NK-92 treated with Interleukin-12 subunit alpha and Interleukin-12 subunit beta, amount 100 ng/mL, for 24 hours (cell line): ENCODE measurements at regions not wholly inside any gene's neighbourhood (a gene's known extent, or its start where the extent isn't known, plus 50 kb on each side); places are given as distances from the start of the nearest gene placed in this dataset.

Source experiments
- DNase-seq: peaks from one replicate; lab custom pipeline; 2025; lab: John Stamatoyannopoulos, UW

DNA sequence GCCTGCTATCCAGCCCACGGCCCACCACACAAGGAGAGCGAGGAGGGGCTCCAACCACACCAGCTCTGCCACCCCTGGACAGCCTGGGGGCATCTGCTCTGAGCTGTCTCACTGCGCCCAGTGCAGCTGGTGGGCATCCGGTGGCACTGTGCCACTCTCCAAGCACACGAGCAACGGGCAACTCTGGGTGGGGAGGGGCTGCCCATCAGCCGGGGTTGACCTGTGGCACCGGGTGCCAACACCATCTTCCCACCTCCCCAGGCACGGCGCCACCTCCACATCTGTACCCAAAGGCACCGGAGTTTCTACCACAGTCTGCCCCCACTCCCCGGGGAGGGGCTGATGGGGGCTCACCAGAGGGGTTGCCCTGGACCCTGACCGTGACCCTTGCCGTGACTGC lies 241.8 kb downstream of the RBFOX3 start:
- DNase-seq = no peak

DNA sequence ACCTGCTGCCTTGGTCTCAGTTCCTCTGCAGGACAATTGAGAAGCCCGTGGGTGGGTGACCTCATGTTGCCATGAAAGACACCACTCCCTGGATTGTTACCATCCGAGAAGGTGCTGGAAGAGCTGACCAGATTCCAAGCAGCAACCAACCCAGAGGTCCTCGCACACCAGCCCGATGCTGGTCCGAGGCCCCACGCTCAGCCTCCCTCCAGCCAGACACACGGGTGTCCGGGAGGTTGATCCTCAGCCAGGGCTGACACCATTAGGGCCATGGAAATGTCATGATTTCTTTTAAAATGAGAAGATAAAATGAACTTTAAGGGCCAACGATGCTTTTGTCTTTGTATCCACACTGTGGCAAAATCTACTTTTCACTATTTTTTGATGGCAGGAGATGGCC lies 242.3 kb downstream of the RBFOX3 start:
- no peak for DNase-seq

DNA sequence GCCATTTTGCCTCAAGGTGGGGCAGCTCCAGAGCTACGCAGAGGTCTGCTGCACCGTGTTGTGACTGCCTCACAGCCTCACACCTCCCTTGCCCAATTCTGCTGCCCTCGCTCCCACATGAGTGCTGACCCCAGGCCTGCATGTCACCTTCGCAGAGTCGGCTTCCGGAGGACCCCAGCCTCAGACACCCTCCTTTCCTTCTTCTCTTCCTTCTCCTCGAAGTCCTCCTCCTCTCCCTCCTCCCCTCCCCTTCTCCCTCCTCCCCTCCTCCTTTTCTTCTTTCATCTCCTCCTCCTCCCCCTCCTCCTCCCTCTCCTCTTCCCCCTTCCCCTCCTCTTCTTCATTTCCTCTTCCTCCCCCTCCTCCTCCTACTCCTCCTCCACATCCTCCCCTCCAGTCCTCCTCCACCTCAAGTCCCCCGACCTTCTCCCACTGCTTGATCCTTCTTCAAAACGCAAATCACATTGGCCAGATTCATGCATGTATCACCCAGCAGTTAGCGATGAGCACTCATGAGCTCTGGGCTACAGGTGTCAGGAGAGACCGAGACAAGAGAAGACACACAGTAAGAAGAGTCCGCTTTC lies 243.8 kb downstream of the RBFOX3 start:
- no peak for DNase-seq

DNA sequence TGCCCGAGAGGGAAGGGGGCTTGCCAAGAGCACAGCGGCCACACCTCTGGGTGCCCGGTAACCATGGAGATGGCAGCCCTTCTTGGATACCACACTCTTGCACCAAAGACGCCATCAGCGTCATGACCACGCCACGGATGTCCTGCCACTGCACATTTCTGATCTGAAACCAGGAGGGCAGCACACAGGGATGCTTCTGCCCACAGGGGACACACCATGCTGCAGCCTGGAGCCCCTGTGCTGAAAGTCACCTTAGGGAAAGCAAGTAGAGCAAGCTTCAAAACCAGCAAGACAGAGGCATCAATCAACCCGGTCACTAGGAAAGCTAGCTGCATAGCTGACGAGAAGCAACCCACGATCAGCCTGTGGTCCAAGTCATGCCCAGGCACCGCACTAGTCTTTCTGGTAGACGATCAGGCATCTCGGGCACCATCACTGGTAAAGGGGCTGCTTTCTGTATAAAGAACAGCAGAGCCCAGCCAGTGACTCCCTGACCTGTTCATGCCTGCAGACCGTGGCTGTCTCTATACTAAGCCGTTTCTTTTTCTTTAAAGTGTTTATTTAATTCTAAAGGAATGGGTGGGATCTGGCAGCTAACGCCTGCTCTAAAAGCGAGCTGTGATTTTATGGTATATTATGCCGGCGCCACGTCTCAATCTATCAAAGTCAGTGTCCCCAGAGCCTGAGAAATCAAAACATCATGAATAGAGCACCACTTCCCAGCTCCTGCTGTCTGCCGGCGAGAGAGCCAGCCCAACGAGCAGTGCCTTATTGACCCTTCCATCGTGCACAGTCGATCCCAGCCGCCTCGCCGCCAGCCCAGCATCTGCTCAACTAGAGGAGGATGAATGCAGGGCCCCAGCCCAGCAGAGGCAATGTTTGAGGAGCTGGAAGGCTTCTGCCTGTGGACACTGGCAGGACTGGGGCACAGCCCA lies 244.7 kb downstream of the RBFOX3 start:
- DNase-seq = no peak

DNA sequence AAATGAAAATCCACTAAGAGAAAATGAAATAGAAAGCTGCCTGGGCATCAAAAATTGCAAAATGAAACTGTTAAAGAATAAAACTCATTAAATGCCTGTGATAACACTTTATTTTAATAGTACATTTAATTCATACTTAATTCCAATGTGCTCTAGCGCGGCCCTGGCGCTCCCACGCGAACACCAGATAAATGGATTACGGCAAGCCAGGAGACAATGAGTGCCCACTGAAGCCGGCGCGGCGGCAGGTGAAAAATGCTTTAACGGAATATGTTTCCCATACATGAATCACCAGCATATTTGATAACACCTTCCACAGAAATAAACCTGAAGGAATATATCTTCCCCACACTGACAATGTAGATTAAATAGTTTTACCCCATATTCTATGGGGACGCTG lies 245.5 kb downstream of the RBFOX3 start:
- no peak for DNase-seq

DNA sequence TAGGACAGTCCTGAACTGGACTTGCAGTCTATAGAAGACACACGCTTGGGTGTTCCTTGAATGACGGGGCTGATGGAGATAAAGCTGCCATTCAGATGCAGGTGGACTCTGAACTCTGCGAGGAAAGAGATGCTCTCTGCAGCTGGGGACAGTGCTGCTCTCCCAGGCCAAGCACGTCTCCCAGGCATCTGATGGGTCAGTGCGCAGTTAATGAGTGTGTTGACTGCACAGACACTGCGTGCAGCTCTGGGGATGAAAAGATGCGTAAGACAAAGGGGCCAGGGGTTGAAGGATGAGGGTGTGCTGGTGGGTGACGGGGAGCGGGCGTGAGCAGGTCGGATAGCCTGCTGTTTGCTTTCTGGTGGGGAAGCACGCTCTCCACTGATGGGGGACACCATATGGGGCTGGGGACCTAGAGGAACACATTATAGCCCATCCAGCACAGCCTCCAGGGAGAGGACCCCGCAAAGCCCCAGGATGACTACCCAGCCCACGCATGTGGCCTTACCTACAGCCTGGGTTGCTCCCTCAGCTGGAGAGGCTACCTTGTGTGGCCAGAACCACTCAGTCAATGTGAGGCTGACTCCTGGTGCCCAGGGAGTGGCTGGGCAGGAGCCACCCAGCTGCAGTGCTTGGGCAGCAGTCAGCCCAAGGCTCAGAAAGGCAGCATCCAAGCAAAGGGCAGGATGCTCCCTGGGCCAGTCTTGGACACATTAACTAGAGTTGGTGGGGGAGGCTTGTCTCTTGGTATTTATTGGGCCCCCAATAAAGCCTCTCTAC lies 246.3 kb downstream of the RBFOX3 start:
- no peak for DNase-seq

DNA sequence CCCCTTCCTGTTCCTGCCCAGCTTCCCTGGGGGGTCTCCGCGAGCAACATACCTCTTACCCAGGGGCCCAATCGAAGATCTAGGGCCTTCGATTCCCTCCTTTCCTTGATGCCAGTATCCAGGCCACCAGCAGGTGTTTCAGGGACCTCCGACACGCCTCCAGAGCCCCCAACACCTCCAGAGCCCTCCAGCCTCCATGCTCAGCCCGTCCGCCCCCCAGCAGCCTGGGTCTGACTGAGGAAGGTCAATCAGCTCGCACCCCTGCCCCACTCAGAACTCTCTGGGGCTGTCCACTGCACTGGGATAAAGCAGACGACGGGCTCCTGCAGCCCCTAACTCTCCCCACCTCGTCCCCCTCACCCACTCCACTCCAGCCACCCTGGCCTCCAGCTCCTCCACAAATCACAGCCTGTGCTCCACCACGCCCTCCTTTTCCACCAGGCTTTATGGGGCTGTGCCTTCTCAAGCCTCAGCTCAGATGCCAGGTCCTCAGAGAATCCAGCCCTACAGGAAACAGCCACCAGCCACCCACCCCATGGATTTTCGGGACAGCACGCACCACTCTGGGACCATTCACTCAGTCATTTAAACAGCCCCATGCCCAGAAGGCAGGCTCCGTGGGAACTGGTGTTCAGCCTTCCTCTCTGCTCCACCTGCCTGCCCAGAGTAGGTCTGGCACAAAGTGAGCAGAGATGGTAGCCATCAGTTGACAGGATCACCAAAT lies 247.1 kb downstream of the RBFOX3 start:
- DNase-seq = no peak

DNA sequence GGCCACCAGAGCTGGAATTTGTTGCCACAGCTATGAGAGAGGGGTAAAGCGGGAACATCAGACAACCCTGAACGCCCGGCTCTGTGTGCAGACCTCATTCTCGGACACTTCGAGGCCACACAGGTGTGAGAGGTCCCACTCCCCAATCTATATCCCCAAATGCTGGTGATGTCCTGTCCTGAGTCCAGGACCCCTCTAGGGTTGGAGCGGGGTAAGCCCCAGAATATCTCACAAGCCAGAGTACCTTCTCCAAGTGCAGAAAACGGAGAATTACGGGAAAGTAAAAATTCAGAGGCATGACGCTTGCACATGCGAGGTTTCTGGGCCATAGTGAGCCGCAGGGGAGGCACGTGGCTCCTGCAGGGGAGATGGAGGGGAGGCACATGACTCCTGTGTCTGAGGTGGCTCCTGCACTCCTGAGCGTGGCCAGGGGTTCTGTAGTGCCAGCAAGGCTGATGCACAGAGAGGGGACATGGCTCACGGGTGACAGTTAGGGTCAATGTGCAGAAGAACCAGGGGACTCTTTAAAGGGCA lies 248.0 kb downstream of the RBFOX3 start:
- DNase-seq = no peak

DNA sequence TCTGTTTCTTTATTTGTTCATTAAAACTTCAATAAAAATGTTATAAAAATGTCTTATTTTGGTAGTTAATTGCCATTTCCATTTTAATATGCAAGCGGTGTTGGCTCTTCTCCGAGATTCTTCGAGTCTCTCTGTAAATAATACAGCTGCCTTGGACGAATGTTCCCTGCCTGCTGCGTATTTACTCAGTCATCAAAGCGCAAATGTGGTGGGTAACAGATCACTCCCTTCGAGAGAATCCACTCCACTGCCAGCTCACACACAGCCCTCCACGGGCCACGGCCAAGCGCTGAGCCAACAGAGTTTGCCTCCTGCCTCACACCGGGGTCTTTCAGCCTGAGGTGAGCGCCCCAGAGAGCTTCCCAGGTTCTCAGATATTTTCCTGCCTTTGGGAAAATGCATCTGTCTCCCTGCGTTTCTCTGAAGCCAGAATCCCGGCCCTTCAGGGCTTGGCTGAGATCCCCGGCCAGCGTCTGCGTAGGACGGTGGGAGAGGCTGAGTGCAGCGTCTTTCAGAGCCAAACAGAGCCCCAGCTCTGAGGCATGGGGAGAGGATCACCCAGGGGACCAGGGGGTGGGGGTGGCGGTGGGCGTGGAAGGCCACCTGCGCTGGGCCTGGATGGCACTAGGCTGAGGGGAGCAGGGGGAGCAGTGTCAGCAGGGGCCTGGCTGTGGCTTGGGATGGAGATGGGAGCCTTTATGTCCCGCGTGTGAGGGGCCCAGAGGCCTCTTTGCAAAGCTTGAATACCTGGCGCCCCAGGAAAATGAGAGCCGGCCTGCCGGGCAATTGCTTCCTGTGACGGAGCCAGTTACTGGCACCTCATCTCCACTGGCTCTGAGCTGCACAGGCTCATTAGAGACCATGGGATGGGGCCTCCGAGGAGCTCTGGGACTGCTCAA lies 248.7 kb downstream of the RBFOX3 start:
- DNase-seq = no peak

DNA sequence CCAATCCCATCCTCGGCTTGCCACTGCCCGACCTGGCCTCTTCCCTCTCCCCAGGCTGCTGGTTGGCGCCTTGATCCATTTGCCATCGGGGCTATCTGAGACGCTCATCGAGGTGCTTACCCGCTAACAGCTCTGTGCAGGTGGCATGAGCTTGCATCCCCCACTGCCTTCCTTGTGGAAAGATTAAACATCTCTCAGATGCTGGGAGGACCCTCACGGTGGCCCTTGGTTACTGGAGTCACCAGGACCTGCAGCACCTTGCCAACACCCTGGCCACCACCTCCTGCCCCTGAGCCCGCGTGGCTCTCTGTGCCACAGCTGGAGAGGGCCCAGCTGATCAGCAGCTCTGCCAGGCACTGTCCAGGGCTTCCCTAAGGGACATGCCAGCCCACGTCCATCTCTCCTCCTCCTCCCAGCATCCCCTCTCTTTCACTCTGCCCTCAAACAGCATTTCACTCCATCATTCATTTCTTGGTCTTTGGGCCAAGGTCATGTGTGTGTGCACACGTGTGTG lies 249.6 kb downstream of the RBFOX3 start:
- DNase-seq = no peak

DNA sequence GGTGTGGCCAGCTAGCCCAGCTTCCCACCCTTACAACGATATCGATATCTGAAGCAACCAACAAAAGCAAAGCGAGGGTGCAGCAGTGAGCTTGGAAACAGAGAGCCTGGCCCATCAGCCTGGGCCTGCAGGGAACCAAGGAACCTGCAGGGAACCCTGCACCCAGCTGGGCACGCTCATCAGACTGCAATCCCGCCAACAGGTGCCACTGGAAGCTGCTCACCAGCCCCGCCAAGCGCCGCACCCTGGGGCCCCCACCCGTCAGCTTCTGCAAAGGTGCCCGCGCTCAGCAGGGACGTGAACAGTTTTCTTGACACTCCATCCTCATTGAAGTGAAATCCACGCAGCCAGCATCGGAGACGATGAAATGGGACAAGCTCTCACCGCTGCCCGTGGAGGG lies 250.7 kb downstream of the RBFOX3 start:
- DNase-seq = no peak

DNA sequence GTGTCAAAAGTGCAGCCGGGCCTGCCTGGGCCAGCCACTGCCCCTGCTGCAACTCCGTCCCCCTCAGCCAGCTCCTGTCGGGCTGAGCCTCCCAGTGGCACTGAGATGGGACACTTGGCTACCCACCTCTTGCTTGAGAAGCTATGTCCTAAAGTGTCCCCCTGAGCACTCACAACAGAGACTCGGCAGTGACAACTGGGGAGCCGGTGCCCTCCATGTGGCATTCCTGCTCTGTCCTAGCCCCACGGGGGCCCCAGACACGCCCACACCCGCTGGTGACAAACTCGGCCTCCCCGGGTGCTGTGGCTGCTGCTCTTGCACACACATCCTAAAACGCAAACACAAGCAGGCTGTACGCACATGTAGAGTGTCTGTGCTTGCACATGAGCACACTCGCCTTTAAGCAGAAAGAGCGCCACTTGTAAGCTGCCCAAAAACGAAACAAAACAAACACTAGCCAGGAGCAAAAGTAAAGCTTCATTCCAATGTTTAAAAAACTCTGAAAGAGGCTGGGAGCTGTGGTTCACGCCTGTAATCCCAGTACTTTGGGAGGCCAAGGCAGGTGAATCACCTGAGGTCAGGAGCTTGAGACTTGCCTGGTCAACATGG lies 253.9 kb downstream of the RBFOX3 start:
- no peak for DNase-seq

DNA sequence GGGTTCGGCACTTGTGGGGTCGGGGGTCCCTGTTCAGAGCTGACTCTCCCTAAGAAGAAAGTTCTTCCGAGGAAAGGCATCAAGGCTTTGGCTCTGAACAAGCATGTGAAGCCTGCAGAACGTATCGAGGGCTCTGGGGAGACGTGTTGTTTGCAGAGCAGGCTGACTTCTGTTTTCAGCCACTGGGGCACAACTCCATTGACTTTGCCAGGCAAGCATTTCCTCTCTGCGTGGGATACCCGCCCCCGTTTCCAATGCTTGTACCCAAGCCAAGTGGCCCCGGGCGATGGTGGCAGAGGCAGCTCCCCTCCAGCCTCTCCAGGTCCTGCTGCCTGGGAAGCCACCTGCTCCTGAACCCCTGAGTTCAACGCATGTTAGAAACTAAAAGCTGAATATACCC lies 255.7 kb downstream of the RBFOX3 start:
- no peak for DNase-seq

DNA sequence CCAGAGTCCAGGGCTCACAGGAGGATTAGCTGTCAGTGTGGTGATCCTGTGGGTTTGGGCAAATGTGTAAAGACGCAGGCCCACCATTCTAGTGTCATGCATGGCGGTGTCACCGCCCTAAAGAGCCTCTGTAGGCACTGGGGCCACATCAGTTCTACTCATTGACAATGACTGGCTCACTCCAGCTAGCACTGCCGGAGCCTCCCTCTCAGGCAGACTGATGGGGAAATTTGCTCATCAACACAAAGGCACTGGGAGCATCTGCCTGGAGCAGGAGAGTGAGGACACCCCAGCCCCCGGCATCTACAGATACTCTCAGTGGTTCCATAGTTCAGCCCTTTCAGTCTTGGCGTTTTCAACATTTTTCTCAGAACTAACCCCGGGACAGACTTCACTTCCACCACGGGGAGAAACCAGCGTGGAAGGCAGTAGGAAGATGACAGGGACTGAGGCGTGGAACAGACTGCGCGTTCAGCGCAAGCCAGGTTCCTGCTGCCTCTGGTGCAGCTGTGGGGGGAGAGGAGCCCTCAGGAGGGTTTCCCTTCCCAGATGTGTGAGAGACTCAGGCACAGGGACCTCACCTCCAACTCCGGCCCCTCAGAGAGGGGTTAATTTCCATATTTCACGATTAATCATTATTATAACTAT lies 256.6 kb downstream of the RBFOX3 start:
- DNase-seq = no peak

DNA sequence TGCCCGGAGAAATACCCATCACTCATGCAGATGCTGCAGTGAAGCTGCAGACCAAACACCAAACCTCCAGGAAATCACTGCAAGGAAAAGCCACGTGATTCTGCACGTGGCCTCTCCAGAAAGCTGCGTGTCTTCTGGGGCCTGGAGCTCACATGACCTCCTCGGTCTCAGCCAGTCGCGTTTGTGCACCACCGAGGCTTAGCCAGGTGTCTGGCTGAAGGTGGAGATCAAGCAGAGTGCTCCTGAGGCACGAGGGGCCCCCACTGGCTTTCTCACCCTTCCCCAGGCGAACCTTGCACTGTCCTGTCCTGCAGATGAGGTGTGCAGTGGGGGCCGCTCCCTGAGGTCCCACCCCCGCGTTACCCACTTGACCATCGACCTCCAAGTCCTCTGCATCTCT lies 257.3 kb downstream of the RBFOX3 start:
- no peak for DNase-seq

DNA sequence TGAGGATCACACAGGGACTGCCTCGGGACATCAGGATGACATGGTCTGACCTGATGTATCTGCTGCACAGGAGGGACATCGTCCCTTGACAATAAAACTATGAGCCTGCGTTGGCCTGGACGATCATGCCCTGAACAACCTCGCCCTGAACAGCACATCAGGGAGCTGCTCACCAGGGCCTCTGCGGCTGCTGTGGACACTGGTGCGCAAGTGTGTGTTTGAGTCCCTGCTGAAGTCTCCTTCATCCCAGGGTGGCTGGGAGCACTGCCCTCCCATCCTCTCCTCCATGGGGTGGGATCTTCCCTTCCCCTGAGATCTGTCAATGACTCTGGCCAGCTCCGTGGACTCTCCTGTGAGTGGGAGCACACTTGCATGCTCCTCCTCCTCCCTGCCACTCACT lies 257.8 kb downstream of the RBFOX3 start:
- DNase-seq = no peak

DNA sequence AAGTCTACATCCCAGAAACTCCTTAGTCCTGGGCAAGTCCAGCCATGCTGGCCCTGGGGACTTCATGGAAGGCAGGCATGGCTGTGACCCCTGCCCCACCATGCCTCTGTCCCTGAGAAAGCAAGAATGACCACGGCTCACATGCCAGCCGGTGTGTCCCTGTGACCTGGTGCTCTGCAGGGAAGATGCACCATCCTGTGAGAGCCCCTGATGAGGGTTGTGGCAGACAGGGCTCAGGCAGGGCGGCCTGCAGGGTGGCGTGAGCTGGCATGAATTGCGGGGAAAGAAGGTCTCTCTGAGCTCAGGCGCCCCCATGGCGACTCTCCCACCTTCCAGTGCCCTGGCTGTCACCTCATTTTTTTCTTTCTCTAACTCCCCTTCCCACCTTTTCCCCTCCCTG lies 260.3 kb downstream of the RBFOX3 start:
- no peak for DNase-seq

DNA sequence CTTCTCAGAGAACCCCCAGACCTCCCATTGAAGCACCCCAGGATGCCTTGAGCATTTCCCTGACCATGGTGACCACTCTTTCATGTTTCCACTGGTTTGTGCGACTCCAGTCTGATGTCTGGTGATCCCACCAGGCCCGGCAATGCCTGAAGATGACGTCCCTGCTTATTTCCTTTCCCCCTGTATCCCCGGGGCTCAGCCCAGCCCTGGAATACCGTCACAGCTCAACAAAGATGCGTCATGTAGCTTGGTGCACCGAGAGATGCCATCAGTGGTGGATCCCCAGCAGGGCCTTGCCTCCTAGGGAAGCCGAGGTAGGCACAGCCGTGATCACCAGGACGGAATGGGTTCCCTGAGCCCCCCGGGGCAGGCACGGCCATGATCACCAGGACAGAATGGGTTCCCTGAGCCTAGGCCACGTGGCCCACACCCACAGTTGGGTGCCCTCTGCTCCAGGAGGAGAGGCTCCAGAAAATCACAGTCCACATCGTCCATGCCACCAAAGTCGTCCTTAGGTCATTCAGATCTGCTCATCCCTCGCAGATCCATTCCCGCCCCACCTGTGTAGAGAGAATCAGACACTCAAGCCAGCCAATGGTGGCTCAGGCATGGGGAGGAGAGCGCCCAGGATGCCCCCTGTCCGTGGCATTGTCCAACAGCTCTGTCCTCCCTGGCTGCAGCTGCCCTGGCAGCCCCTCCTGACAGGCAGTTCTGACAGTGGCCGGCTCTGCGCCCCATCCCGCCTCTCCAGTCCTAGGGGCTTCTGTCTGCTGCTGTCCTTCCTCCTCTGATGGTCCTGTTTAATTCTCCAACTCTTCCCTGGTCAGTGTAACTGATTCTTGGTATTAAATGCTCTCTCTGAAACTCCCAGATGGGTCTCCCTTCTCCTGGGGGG lies 261.1 kb downstream of the RBFOX3 start:
- no peak for DNase-seq

DNA sequence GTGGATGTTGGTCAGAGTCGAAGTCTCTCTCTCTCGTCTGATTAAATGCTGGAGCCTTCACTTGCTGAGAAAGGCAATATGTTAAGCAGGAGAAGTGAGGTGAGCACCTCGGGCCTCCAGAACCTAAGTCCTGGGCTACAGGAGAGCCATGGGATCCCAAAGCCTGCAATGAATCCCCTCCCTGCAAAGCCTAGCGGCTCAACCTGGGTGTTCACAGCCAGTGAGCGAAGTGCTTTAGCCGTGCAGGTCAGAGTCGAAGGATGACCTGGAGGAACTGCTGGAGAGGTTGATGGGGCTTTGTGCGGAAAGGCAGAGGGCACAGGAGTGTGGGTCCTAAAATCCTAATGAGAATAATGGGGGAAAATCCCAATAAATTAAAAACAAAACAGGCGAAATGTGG lies 267.8 kb downstream of the ENGASE start:
- no peak for DNase-seq
